IMR-90 (cell line): ENCODE measurements at regions not wholly inside any gene's neighbourhood (a gene's known extent, or its start where the extent isn't known, plus 50 kb on each side); places are given as distances from the start of the nearest gene placed in this dataset.
"Not testable (repeated sequence)": the region's sequence is repeated elsewhere in the genome, so short reads cannot be mapped to it uniquely, and the experiment has no call there.

Experiments used
- ATAC-seq: fragments of 200-7000 bp; cut with Tn5 transposase; 2 replicates; pipeline ENCODE4 v1.9.1; 2020; ENCODE audit warnings: low read depth, mild to moderate bottlenecking, moderate library complexity
- BruUV-seq: library from RNA; stranded (reverse); fragments of 400-500 nt; replicated peaks from 2 replicates; lab custom pipeline; 2021; lab: Mats Ljungman, UMichigan
- CTCF ChIA-PET: fragments of 300-600 bp; formaldehyde crosslinking; extraction: SDS; loops from one replicate; lab custom pipeline; 2021; ENCODE audit warnings: antibody characterized with exemption; lab: Yijun Ruan, JAX
- POLR2A ChIA-PET: fragments of 300-600 bp; sonication (Branson Sonifier 250); formaldehyde crosslinking; loops from one replicate; lab custom pipeline; 2022; ENCODE audit warnings: antibody characterized with exemption; ENCODE audit not compliant: unreplicated experiment; lab: Charles Lee
- DNase-seq: peaks from one replicate; pipeline ENCODE4 v3.0.0; 2013
- H2AFZ ChIP-seq: replicated peaks from 2 replicates; pipeline ENCODE3; 2013; ENCODE audit warnings: low read length, mild to moderate bottlenecking; ENCODE audit not compliant: poor library complexity
- H2AK5ac ChIP-seq: 2 replicates; pipeline ENCODE4 v1.6.1; 2013; ENCODE audit warnings: low read depth, low read length, inconsistent platforms
- H2AK9ac ChIP-seq: replicated peaks from 2 replicates; pipeline ENCODE3; 2013; ENCODE audit warnings: mild to moderate bottlenecking, low read depth, low read length, moderate library complexity; ENCODE audit not compliant: poor library complexity
- H2BK120ac ChIP-seq: 2 replicates; pipeline ENCODE4 v1.6.1; 2013; ENCODE audit warnings: low read depth, low read length, inconsistent platforms
- H2BK15ac ChIP-seq: 3 replicates; pipeline ENCODE4 v1.6.1; 2013; ENCODE audit warnings: low read depth, low read length, inconsistent platforms
- H2BK20ac ChIP-seq: 2 replicates; pipeline ENCODE4 v1.6.1; 2013; ENCODE audit warnings: low read depth, mild to moderate bottlenecking, inconsistent platforms, low read length, moderate library complexity
- H2BK5ac ChIP-seq: 2 replicates; pipeline ENCODE4 v1.6.1; 2013; ENCODE audit warnings: mild to moderate bottlenecking, low read depth, low read length, inconsistent platforms; ENCODE audit not compliant: poor library complexity, severe bottlenecking
- H3K14ac ChIP-seq: replicated peaks from 2 replicates; pipeline ENCODE4 v1.6.1; 2013; ENCODE audit warnings: low read depth, low read length, inconsistent platforms
- H3K18ac ChIP-seq: 2 replicates; pipeline ENCODE4 v1.6.1; 2013; ENCODE audit warnings: low read depth, low read length, control low read depth
- H3K23ac ChIP-seq: 2 replicates; pipeline ENCODE4 v1.6.1; 2013; ENCODE audit warnings: low read depth, low read length, inconsistent platforms
- H3K27ac ChIP-seq: 2 replicates; pipeline ENCODE4 v1.5.1; 2013; ENCODE audit warnings: mild to moderate bottlenecking, control low read depth, low read length; ENCODE audit not compliant: insufficient read depth
- H3K27me3 ChIP-seq: 2 replicates; pipeline ENCODE4 v1.6.1; 2013; ENCODE audit warnings: low read length; ENCODE audit not compliant: control insufficient read depth, insufficient read depth
- H3K36me3 ChIP-seq: 2 replicates; pipeline ENCODE4 v1.6.1; 2013; ENCODE audit warnings: low read length, mixed read lengths; ENCODE audit not compliant: control insufficient read depth, insufficient read depth
- H3K4ac ChIP-seq: 2 replicates; pipeline ENCODE4 v1.6.1; 2013; ENCODE audit warnings: low read depth, low read length, inconsistent platforms
- H3K4me1 ChIP-seq: 2 replicates; pipeline ENCODE4 v1.6.1; 2013; ENCODE audit warnings: low read length, mixed read lengths; ENCODE audit not compliant: control insufficient read depth, insufficient read depth
- H3K4me2 ChIP-seq: 2 replicates; pipeline ENCODE4 v1.6.1; 2013; ENCODE audit warnings: low read depth, mild to moderate bottlenecking, control low read depth, low read length, moderate library complexity
- H3K4me3 ChIP-seq: 2 replicates; pipeline ENCODE4 v1.5.1; 2013; ENCODE audit warnings: low read depth, mild to moderate bottlenecking, control low read depth, low read length, moderate library complexity; ENCODE audit not compliant: insufficient read depth
- H3K56ac ChIP-seq: 2 replicates; pipeline ENCODE4 v1.6.1; 2013; ENCODE audit warnings: low read length, inconsistent platforms; ENCODE audit not compliant: insufficient read depth; ENCODE audit errors: extremely low read depth
- H3K79me1 ChIP-seq, 2 experiments: 2 replicates each; pipeline ENCODE4 v1.6.1; 2013; ENCODE audit warnings: low read length in 2 of 2, inconsistent platforms in 1 of 2, low read depth in 1 of 2
- H3K9ac ChIP-seq: 2 replicates; pipeline ENCODE4 v1.6.1; 2013; ENCODE audit warnings: low read depth, low read length, control low read depth
- H3K9me1 ChIP-seq: 2 replicates; pipeline ENCODE4 v1.6.1; 2013; ENCODE audit warnings: low read length, inconsistent platforms; ENCODE audit not compliant: insufficient read depth
- H3K9me3 ChIP-seq: 2 replicates; pipeline ENCODE4 v1.6.1; 2013; ENCODE audit warnings: low read length; ENCODE audit not compliant: control insufficient read depth, insufficient read depth
- H4K20me1 ChIP-seq: 2 replicates; pipeline ENCODE4 v1.6.1; 2013; ENCODE audit warnings: low read length, inconsistent platforms; ENCODE audit not compliant: insufficient read depth
- H4K5ac ChIP-seq: 2 replicates; pipeline ENCODE4 v1.6.1; 2013; ENCODE audit warnings: mild to moderate bottlenecking, low read depth, low read length, control low read depth
- H4K8ac ChIP-seq, 2 experiments: 2 replicates each; pipeline ENCODE4 v1.6.1; 2013; ENCODE audit warnings: low read depth in 2 of 2, low read length in 2 of 2, control low read depth in 1 of 2, inconsistent platforms in 1 of 2
- H4K91ac ChIP-seq: 2 replicates; pipeline ENCODE4 v1.6.1; 2013; ENCODE audit warnings: low read depth, low read length, inconsistent platforms; ENCODE audit not compliant: insufficient read depth
- WGBS, 2 experiments: methylation state at CpG; one replicate each; pipeline versions ENCODE4 v1.1.5 to v1.1.7; 2013; ENCODE audit warnings: missing lambda C conversion rate in 2 of 2; ENCODE audit not compliant: insufficient read length in 1 of 2; ENCODE audit errors: extremely low coverage in 2 of 2; 5-methylcytosine and 5-hydroxymethylcytosine counted together
- dilution Hi-C: fragments of 300-500 bp; cut with HindIII; formaldehyde crosslinking; loops from one replicate; pipeline ENCODE4 v1.14.3; 2018; ENCODE audit warnings: low sequenced_read_pairs; ENCODE audit not compliant: unreplicated experiment
- in situ Hi-C: fragments of 300-500 bp; cut with MboI; formaldehyde crosslinking; loops from 3 replicates; pipeline ENCODE4 v1.14.3; 2019; ENCODE audit warnings: low sequenced_read_pairs, inconsistent platforms, mixed read lengths
- intact Hi-C: fragments of 100-400 bp; cut with micrococcal nuclease; formaldehyde crosslinking; loops from 2 replicates; pipeline ENCODE4 v1.10.0; 2022

- H4K8ac ChIP-seq, H3K27ac ChIP-seq, H3K4me3 ChIP-seq, H2BK5ac ChIP-seq, H2AK5ac ChIP-seq, H4K91ac ChIP-seq, H3K18ac ChIP-seq, dilution Hi-C loops, H4K20me1 ChIP-seq, ATAC-seq, H3K4ac ChIP-seq, H3K4me1 ChIP-seq, H4K5ac ChIP-seq, H3K36me3 ChIP-seq, H3K56ac ChIP-seq, POLR2A ChIA-PET, H3K27me3 ChIP-seq, H2BK20ac ChIP-seq, H3K23ac ChIP-seq, intact Hi-C loops, H3K14ac ChIP-seq, H2AFZ ChIP-seq, H3K9ac ChIP-seq, H2BK120ac ChIP-seq, H2BK15ac ChIP-seq, H3K79me1 ChIP-seq, H3K9me1 ChIP-seq, DNase-seq, H2AK9ac ChIP-seq, in situ Hi-C loops, H3K4me2 ChIP-seq, CTCF ChIA-PET, H3K9me3 ChIP-seq, BruUV-seq: not testable (repeated sequence)
- no CpG with 5 or more reads among the region's 3 CpGs for WGBS, 2 experiments
Observed at GRCh38 chr16:19955896-19956295, 71.2 kb upstream of the GPRC5B start.

- H3K4me3 ChIP-seq, H3K9ac ChIP-seq, H3K79me1 ChIP-seq, H3K56ac ChIP-seq, H4K20me1 ChIP-seq, H3K27me3 ChIP-seq, DNase-seq, H2BK20ac ChIP-seq, BruUV-seq, dilution Hi-C loops, H3K9me1 ChIP-seq, H3K4me1 ChIP-seq, H3K4ac ChIP-seq, H2AK5ac ChIP-seq, H3K14ac ChIP-seq, intact Hi-C loops, in situ Hi-C loops, H2AFZ ChIP-seq, H4K91ac ChIP-seq, H2BK120ac ChIP-seq, H2BK5ac ChIP-seq, H3K4me2 ChIP-seq, H3K23ac ChIP-seq, H3K36me3 ChIP-seq, H3K18ac ChIP-seq, H4K5ac ChIP-seq, CTCF ChIA-PET, POLR2A ChIA-PET, H3K9me3 ChIP-seq, H3K27ac ChIP-seq, H4K8ac ChIP-seq, ATAC-seq, H2BK15ac ChIP-seq, H2AK9ac ChIP-seq: not testable (repeated sequence)
- 17% methylated on average over 1 of the region's 3 CpGs; no CpG with 5 or more reads in 1 of the 2 experiments for WGBS, 2 experiments
Observed at GRCh38 chr16:19955084-19955483, 70.4 kb upstream of the GPRC5B start.
